ENCODE measurements at regions not wholly inside any gene's neighbourhood (a gene's known extent, or its start where the extent isn't known, plus 50 kb on each side); places are given as distances from the start of the nearest gene placed in this dataset.
A peak's percentile ranks its signal among the peaks of the same experiment; 100 is the strongest.
"Not testable (repeated sequence)": the region's sequence is repeated elsewhere in the genome, so short reads cannot be mapped to it uniquely, and the experiment has no call there.

DNA sequence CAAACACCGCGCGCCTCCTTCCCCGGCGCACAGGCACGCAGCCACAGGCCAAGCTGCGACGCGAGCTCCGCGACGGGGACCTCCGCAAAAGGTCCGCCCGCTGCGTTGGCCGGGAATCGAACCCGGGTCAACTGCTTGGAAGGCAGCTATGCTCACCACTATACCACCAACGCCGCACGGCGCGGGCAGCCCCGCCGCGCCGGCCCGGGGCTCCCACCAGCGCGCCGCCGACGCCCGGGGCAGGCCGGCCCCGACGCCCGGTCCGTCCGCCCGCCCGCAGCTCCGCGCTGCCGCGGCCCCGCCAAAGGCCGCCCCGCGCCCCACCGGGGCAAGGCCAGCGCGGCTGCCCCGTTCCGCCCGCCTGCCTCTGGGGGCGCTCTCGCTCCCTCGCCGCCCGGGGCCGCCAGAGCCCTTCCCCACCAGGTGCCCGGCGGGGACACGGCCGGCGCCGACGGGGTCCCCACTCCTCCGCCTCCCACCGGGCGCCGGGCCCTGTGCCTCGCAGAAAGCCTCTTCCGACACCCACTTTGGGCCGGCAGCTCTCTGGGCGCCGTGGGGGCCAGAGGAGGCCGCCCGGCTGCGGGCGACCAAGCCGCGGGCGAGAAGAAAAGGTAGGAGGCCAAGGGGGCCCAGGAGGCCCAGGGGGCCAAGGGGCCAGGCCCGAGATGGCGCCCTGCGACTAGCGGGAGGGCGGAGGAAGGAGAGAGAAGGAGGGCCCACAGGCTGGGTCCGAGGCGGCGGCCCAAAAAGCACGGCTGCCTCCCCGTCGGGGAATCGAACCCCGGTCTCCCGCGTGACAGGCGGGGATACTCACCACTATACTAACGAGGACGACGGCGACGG lies 50.2 kb upstream of the FCGR2A start:
- DNase-seq (ENCODE audit: low read depth in 2 of 2) = not testable (repeated sequence)

DNA sequence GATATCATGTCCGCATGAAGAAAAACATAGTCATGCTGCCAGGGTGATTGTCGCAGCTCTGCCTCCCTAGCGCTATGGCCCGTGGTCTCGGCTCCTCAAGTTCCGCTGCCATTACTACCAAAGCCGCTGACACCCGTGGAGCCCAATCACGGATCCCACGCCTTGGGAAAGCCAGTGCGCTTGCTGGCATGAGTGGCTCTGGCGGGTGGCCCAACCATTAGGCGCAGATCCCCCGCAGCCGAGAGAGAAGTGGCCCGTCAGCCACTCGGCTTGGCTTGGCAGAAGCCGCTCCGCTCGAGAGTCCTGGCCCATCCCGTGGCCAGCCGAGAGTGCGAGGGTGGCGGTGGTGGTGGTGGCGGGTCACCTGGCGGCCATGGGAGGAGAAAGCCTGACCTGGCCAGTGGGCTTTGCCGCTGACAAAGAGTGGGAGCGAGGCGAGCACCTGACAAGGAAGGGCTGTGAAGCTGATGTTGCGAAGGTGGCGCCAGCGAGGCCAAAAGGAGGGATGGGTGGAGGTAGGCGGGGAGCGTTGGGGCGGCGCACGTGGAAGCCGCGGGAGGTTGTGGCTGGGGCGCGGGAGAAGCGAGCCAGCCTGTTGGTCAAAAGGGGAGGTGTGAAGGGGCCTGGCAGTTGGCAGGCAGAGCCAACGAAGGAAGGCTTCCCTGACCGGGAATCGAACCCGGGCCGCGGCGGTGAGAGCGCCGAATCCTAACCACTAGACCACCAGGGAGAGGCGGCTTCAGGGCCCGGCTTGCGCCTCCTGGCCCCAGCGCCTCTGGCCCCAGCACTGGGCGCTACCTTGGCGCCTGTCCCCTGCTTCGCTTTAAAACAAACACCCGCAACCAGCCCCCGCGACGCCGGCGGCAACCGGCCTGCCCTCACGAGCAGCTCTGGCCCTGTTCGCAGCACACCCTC lies 51.0 kb upstream of the FCGR2A start:
- DNase-seq (ENCODE audit: low read depth in 2 of 2) = not testable (repeated sequence)

- not testable (repeated sequence) for DNase-seq (ENCODE audit: low read depth in 2 of 2)
Observed at GRCh38 chr1:161451698-161452348, 53.4 kb upstream of the FCGR2A start.

DNA sequence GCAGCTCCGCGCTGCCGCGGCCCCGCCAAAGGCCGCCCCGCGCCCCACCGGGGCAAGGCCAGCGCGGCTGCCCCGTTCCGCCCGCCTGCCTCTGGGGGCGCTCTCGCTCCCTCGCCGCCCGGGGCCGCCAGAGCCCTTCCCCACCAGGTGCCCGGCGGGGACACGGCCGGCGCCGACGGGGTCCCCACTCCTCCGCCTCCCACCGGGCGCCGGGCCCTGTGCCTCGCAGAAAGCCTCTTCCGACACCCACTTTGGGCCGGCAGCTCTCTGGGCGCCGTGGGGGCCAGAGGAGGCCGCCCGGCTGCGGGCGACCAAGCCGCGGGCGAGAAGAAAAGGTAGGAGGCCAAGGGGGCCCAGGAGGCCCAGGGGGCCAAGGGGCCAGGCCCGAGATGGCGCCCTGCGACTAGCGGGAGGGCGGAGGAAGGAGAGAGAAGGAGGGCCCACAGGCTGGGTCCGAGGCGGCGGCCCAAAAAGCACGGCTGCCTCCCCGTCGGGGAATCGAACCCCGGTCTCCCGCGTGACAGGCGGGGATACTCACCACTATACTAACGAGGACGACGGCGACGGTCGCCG lies 57.4 kb upstream of the FCGR2A start:
- not testable (repeated sequence) for DNase-seq (ENCODE audit: low read depth in 2 of 2)

GRCh38 chr1:161447040-161447759 lies 58.1 kb upstream of the FCGR2A start:
- DNase-seq (ENCODE audit: low read depth in 2 of 2) = not testable (repeated sequence)

DNA sequence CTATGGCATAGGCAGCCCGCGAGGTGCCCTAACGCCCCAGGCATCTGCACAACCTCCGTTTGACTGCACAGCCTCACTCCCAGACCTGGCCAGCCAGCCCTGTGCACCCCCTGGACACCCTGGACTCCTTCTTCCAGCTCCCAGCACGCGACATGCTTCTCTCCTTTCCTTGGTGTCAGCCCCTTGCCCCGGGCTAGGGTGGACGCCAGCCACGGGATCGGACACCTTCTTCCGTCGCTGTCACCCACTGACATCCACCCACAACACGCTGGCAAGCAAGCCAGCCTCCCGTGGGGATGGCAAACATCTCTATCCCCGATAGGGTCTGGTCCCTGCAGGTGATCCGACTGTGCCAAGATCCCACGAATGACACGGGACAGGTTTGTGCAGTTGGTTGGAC lies 60.5 kb upstream of the FCGR2A start:
- not testable (repeated sequence) for DNase-seq (ENCODE audit: low read depth in 2 of 2)

DNA sequence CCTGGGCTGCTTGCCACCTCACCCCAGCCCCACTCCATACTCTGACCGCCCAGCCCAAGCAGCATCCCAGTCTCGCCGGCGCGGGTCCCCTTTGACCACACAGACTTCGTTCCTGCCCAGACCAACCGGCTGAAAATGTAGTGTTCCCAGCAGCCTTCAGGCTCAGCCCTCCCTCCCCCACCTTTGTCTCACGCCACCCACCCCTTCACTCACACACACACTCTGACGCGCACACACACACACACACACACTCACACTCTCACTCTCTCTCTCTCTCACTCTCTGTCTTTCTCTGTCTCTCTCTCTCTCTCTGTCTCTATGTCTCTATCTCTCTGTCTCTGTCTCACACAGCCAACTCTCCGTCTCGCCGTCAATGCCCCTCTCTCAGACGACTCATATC lies 61.0 kb upstream of the FCGR2A start:
- DNase-seq (ENCODE audit: low read depth in 2 of 2) = not testable (repeated sequence)

GRCh38 chr1:161440312-161440894 lies 64.9 kb upstream of the FCGR2A start:
- peak in 1 of 2 donors; percentile 32 for DNase-seq (ENCODE audit: low read depth in 2 of 2)

- DNase-seq (ENCODE audit: low read depth in 2 of 2) = no peak
Observed at GRCh38 chr1:161439280-161440232, 65.7 kb upstream of the FCGR2A start.

- DNase-seq (ENCODE audit: low read depth in 2 of 2) = not testable (repeated sequence)
Observed at GRCh38 chr1:161433191-161433590, 65.5 kb upstream of the CFAP126 start.

DNA sequence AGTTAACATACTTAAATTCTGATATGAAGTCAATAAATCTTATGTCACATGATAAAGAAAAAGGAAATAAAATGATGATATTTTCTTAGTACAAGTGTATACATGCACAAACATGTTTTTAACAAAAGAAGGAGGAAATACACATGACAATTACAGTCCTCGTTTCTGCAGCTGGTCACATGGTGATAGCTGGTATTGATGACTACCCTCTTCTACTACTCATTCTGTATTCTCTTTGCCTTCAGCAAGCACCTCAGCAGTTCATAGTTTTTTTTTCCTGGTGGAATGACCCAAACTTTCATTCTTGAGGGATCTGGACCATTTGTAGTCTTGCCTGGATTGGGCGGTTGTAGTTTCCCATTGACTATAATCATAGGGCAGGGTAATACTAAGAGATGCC lies 64.4 kb upstream of the CFAP126 start:
- no peak for DNase-seq (ENCODE audit: low read depth in 2 of 2)

- no peak for DNase-seq (ENCODE audit: low read depth in 2 of 2)
Observed at GRCh38 chr1:161427733-161428516, 60.2 kb upstream of the CFAP126 start.

GRCh38 chr1:161422914-161423313 lies 55.2 kb upstream of the CFAP126 start:
- not testable (repeated sequence) for DNase-seq (ENCODE audit: low read depth in 2 of 2)

- DNase-seq (ENCODE audit: low read depth in 2 of 2) = no peak
Observed at GRCh38 chr1:161421456-161421855, 53.8 kb upstream of the CFAP126 start.

DNA sequence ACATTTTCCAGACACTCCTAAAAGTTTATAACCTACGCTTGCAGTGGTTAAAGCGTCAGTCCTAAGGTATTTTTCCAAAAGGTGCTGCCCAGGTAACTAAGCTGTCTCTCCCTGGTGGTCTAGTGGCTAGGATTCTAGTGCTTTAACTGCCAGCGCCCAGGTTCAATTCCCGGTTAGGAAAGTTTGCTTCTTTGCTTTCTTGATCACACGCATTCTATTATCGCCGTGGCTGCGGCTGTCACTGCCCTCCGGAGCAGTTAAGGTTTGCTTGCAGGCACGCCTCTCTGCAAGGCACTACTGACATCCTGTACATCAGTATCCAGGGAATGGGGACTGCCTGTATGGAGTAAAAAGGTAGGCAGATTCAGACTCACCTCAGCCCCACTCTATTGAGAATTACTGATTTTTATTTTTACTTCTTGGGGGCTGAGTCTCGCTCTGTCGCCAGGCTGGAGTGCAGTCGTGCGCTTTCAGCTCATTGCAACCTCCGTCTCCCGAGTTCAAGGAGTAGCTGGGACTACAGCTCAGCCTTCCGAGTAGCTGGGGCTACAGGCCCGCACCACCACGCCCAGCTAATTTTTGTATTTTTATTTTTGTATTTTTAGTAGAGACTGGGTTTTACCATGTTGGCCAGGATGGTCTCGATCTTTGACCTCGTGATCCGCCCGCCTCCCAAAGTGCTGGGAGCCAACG lies 53.2 kb upstream of the CFAP126 start:
- DNase-seq (ENCODE audit: low read depth in 2 of 2) = no peak

- not testable (repeated sequence) for DNase-seq (ENCODE audit: low read depth in 2 of 2)
Observed at GRCh38 chr1:161417536-161417935, 49.9 kb upstream of the CFAP126 start.
